NCI-H2227 treated with DMSO at 0.1 percent for 48 hours (cell line): ENCODE measurements at regions not wholly inside any gene's neighbourhood (a gene's known extent, or its start where the extent isn't known, plus 50 kb on each side); places are given as distances from the start of the nearest gene placed in this dataset.
"Not testable (repeated sequence)": the region's sequence is repeated elsewhere in the genome, so short reads cannot be mapped to it uniquely, and the experiment has no call there.

Experiments used
- DNase-seq: peaks from one replicate; lab custom pipeline; 2025; lab: John Stamatoyannopoulos, UW

- DNase-seq: not testable (repeated sequence)
These were observed 51.3 kb upstream of the CSPG4 start for GRCh38 chr15:75763635-75764600.

DNA sequence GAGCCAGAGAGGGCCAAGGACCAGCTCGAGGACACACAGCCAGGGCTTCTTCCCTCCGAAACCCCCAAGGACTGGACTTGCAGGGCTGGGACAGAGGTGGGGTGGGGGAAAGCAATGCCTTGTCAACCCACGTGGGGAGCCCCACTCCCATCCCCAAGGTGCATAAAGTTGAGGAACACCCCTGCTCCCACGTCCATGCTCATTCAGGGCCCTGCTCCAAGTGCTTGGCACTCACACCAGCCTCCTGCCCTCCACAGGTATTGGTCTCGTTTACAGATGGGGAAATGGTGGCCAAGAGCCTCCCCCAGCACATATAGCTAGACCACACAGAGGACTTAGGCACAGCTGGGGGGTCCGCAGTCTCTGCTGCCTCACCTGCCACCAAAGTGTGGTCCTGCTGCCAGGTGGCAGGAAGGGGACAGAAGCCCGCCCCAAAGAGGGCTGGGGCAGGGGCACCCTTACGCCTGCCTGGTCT is 50.5 kb upstream of the CSPG4 start:
- no peak for DNase-seq
